ENCODE measurements at regions not wholly inside any gene's neighbourhood (a gene's known extent, or its start where the extent isn't known, plus 50 kb on each side); places are given as distances from the start of the nearest gene placed in this dataset.
"Not testable (repeated sequence)": the region's sequence is repeated elsewhere in the genome, so short reads cannot be mapped to it uniquely, and the experiment has no call there.

- Histone ChIP-seq H3K27ac (ENCODE audit: low read depth, low read length) (no peak overlapping the region), H4K20me1 (ENCODE audit: insufficient read depth, low read length) (no peaks in the 10 kb centered on the region), H2AFZ (ENCODE audit: low read length) (no peak overlapping the region), H3K4me1 (ENCODE audit: insufficient read depth, low read length) (no peaks in the 10 kb centered on the region), H3K27me3 (ENCODE audit: insufficient read depth, low read length) (no peaks in the 10 kb centered on the region), H3K9me3 (ENCODE audit: low read depth, low read length) (no peaks in the 10 kb centered on the region), H3K4me2 (ENCODE audit: insufficient read depth, low read length) (no peak overlapping the region), H3K79me2 (ENCODE audit: insufficient read depth, low read length) (no peaks in the 10 kb centered on the region), H3K36me3 (ENCODE audit: insufficient read depth, low read length) (no peaks in the 10 kb centered on the region), H3K4me3 (ENCODE audit: insufficient read depth, low read length) (no peak overlapping the region)
- DNase-seq (ENCODE audit: insufficient read length, low spot score, missing footprints): no peak
- no peak for TF ChIP-seq CTCF (IDR thresholded peaks at IDR 0.05; ENCODE audit: extremely low read depth, low read depth, low read length)
Measured at GRCh38 chr10:121674885-121675284, 76.6 kb upstream of the FGFR2 start.

- no peaks in the 10 kb centered on the region for H3K27me3 ChIP-seq (ENCODE audit: insufficient read depth, low read length)
- DNase-seq (ENCODE audit: insufficient read length, low spot score, missing footprints): no peak
- no peaks in the 10 kb centered on the region for H3K9me3 ChIP-seq (ENCODE audit: low read depth, low read length)
- no peak overlapping the region for H2AFZ ChIP-seq (ENCODE audit: low read length)
- no peaks in the 10 kb centered on the region for H3K4me1 ChIP-seq (ENCODE audit: insufficient read depth, low read length)
- no peak overlapping the region for H3K27ac ChIP-seq (ENCODE audit: low read depth, low read length)
- TF ChIP-seq CTCF (IDR thresholded peaks at IDR 0.05; ENCODE audit: extremely low read depth, low read depth, low read length): no peak
- H3K4me3 ChIP-seq (ENCODE audit: insufficient read depth, low read length): no peak overlapping the region
- H4K20me1 ChIP-seq (ENCODE audit: insufficient read depth, low read length): no peaks in the 10 kb centered on the region
- H3K4me2 ChIP-seq (ENCODE audit: insufficient read depth, low read length): no peak overlapping the region
- no peaks in the 10 kb centered on the region for H3K36me3 ChIP-seq (ENCODE audit: insufficient read depth, low read length)
- H3K79me2 ChIP-seq (ENCODE audit: insufficient read depth, low read length): no peaks in the 10 kb centered on the region
Measured at GRCh38 chr10:121672733-121673132, 74.5 kb upstream of the FGFR2 start.

DNA sequence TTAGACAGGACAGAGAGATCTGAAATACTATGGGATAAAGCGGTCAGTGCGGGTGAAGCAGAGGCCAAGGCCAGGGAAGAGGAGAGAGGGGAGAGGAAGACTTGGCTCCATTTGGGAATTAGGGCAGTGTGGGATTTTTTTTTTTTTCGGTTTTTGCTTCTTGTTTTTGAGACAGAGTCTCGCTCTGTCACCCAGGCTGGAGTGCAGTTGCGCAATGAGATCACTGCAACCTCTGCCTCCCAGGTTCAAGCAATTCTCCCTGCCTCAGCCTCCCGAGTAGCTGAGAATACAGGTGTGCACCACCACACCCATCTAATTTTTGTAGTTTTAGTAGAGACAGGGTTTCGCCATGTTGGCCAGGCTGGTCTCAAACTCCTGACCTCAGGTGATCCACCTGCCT lies 71.6 kb upstream of the FGFR2 start:
- H3K36me3 ChIP-seq (ENCODE audit: insufficient read depth, low read length); H3K27me3 ChIP-seq (ENCODE audit: insufficient read depth, low read length); H4K20me1 ChIP-seq (ENCODE audit: insufficient read depth, low read length); H3K4me2 ChIP-seq (ENCODE audit: insufficient read depth, low read length); H3K27ac ChIP-seq (ENCODE audit: low read depth, low read length); DNase-seq (ENCODE audit: insufficient read length, low spot score, missing footprints); H3K79me2 ChIP-seq (ENCODE audit: insufficient read depth, low read length); H3K9me3 ChIP-seq (ENCODE audit: low read depth, low read length); H2AFZ ChIP-seq (ENCODE audit: low read length); H3K4me1 ChIP-seq (ENCODE audit: insufficient read depth, low read length); H3K4me3 ChIP-seq (ENCODE audit: insufficient read depth, low read length): not testable (repeated sequence)

DNA sequence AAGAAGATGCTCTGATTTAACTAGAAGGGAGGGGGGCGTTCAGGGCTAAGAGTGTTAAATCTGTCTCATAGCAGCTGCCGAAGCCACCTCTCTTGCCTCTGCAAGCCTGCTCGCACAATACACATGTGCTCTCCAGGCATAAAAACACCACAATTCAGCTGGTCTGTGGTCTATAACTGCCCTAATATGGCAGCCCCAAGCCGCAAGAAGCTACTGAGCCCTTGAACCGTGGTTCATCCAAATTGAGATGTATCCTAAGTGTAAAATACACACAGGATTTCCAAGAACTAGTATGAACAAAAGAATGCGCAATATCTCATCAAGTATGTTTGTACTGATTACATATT lies 70.8 kb upstream of the FGFR2 start:
- no peak for TF ChIP-seq CTCF (IDR thresholded peaks at IDR 0.05; ENCODE audit: extremely low read depth, low read depth, low read length)
- Histone ChIP-seq H2AFZ (ENCODE audit: low read length) (no peak overlapping the region), H3K4me2 (ENCODE audit: insufficient read depth, low read length) (no peak overlapping the region)

More for the DNA sequence above, 70.8 kb upstream of the FGFR2 start:
- H3K36me3 ChIP-seq (ENCODE audit: insufficient read depth, low read length): no peaks in the 10 kb centered on the region
- H3K79me2 ChIP-seq (ENCODE audit: insufficient read depth, low read length): no peaks in the 10 kb centered on the region
- no peak overlapping the region for H3K27ac ChIP-seq (ENCODE audit: low read depth, low read length)
- H3K27me3 ChIP-seq (ENCODE audit: insufficient read depth, low read length): no peaks in the 10 kb centered on the region
- no peaks in the 10 kb centered on the region for H4K20me1 ChIP-seq (ENCODE audit: insufficient read depth, low read length)
- no peak for DNase-seq (ENCODE audit: insufficient read length, low spot score, missing footprints)
- no peaks in the 10 kb centered on the region for H3K9me3 ChIP-seq (ENCODE audit: low read depth, low read length)
- H3K4me3 ChIP-seq (ENCODE audit: insufficient read depth, low read length): no peak overlapping the region
- H3K4me1 ChIP-seq (ENCODE audit: insufficient read depth, low read length): no peaks in the 10 kb centered on the region
